Fibroblast of skin of back (primary cell): ENCODE measurements at regions not wholly inside any gene's neighbourhood (a gene's known extent, or its start where the extent isn't known, plus 50 kb on each side); places are given as distances from the start of the nearest gene placed in this dataset.

Experiments used
- DNase-seq: peaks from one replicate; pipeline ENCODE4 v3.0.0-alpha.2; 2013

DNA sequence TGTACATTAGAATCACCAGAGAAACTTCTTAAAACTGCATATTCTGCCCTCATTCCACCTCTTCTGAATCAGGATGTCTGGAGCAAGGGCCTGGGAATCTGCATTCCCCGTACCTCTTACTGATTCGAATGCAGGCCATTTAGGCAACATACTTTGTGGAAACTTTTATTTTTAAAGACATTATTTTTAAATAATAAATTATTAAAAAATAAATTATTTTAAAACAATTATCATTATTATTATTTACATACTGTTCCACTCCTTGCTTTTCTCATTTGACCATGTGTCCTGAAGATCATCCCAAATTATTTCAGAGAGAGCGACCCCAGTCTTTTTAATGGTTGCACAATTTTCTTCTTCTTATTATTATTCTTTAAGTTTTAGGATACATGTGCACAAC is 336.6 kb upstream of the TBC1D5 start:
- no peak for DNase-seq

DNA sequence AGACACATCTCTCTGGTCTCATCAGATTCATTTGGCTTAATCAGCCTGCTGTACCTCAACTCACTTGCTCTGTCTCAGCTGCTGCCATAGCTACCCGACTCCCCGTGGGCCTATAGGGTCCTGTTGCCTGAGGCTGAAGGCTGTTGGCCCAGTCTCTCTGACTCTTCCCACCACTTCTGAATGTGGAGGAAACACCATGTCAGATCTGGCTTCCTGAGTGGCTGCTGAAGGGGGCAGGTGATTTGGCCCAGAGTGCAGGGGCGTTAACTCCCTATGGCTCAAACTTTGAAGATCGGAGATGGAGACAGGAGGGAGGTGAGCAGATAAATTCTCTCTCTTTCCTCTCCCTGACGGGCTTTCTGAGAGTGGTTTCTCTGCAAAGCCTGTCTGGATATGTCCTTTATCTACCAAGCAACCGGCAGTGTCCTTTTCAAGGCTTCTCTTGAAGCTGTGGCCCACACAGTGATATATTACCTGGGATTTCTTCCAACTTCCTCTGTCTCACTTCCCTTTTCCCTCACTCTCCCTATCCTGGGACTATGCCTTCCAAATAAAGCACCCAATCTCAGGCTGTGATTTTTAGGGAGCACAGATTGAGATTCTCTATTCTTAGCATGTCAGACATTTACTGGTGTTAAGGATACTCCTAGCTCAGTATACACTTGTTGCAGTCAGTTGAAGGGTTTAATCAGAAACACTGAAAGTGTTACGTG is 334.9 kb upstream of the TBC1D5 start:
- DNase-seq: no peak

DNA sequence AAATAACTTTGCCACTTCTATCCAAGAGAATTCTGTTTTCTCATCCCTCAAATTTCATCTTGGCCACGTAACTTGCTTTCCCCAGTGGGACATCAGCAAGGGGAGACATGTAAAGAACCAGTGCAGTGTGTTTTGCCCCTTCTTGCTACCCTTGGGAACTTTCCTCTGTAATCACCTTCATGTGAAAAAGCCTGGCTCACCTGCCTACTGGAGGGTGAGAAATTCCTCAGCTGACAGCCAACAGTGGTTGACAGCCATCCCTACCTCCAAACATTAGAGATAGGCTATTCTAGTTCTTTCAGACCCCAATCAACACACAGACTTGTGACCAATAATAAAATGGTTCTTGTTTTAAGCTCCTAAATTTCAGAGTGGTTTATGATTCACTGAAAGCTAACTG is 333.9 kb upstream of the TBC1D5 start:
- no peak for DNase-seq

DNA sequence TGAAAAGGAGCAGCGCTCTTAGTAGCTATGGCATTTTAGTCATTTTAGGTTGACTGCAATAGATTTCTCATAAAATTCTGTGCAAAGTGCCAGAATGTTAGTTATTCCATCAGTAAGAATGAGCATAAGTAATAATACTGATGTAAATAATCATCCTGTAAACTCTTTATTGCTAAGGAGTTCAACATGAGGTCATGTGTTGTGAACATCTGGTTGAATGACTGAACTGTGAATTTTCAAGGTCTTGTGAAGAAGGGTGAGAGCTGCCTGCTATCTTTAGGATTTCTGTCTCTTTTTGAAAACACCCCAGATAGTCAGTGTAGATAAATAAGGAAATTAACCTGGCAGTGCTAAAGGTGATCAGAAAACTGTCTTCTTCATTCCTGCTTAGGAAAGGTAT is 333.4 kb upstream of the TBC1D5 start:
- DNase-seq: no peak

DNA sequence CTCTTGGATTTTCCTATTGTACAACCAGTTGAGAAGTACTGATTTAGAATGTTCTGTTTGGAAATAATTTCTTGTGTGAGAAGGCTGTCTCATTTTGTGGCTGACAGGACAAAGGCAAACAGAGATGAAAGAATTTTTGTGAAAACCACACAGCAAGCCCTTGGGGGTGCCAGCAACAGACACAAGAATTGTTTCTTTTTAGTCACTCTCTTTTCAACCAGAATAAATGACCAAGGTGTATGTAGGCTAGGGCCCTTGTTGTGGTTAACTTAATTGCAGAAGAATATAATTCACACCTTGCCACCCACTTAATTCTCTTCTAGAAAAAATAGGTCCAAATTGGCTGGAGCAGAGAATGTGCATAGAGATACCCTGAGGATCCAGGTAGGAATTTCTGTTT is 329.4 kb upstream of the TBC1D5 start:
- peak; percentile 13 for DNase-seq

DNA sequence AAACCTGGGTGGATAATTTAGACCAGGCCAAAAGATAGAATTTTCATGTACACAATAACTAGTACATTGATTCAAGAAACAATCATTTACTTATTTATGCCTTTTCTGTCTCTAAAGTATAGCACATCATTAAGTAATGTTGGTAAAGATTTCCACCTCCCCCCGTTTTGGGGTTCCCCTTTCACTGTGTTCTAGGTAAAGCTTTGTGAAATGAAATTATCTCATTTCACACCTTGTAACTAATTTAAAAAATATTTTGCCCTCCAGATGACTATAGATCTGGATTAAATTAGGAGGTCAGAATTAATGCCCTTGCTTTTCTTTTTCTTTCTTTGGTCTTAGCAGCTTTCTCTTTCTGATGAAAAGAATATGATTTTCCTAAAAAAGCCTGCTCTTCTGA is 328.5 kb upstream of the TBC1D5 start:
- no peak for DNase-seq

DNA sequence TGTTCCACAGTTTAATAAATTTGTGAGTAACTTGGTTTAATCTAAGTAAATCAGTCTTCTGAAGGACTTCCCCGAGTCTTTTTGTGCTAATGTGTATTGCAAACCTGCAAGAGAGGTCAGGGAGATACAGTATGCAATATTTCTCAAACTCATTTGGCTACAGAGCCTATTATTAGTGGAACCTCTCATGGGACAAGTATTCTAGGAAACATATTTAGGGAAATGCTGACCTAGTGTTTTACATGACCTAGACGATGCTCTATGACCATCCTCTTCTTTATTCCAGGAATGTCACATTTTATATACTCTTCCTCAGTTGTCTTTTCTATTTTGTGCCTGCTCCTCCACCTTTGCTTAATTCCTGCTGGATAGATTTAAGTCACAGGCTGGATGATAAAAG is 327.8 kb upstream of the TBC1D5 start:
- DNase-seq: no peak

DNA sequence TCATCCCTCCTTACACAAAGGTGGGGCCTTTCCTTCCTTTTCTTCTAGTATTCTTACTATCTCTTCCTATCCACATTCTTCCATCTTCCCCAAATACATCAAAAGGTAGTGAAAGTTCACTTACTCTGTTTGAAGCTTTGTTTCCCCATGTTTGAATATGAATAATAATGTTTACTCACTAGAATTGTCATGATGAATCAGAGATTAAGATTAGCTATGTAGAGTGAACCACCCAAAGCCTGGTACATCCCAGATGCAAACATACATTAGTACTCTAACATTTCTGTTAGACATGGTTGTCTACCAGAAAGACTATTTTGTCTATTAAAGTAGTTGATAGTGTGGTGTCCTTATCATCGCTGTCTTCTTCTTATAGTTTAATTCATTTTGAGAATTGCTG is 327.1 kb upstream of the TBC1D5 start:
- no peak for DNase-seq

DNA sequence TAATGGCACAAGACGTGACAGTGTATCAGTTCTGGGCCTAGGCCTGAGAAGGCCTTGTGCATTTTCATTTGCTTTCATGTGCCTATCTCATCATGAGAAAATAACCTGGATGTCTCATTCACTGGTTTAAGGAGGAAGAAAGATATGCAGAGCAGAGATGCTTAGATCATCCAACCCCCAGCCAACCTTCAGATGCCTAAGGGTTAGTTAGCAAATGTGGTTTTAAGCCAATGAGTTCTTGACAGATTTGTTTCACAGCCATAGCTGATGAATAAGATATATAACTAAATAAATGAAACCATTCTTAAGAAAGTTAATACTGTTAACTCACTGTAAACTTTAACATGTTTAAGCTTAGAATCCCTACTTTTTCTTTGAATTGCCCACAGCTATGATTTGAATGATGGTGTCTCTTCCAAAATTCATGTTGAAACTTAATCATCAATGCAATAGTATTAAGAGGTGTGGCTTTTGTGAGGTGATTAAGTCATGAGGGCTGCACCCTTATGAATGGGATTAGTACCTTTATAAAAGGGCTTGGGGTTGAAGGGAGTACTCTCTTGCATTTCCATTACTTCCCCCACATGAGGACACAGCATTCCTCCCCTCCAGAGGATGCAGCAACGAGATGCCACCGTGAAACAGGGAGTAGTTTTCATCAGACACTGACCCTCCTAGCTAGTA is 324.6 kb upstream of the TBC1D5 start:
- DNase-seq: no peak

DNA sequence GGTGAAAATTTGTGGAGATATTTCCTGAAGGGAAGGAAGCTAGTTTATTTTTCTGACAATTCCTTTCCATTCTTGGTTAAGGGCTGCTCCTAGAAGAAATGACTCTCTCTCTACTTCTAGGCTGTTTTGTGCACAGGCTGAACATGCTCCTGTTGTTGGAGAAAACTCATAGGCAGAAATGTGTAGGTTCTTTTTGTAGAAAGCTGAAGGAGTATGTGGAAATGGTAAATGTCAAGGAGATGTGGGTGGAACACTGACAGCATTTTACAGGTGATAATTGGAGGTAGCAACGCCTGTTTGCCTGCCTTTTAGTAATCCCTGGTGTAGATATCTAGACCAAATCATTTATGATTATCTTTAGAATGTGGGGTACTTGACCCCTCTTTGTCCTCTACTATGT is 322.2 kb upstream of the TBC1D5 start:
- DNase-seq: no peak

DNA sequence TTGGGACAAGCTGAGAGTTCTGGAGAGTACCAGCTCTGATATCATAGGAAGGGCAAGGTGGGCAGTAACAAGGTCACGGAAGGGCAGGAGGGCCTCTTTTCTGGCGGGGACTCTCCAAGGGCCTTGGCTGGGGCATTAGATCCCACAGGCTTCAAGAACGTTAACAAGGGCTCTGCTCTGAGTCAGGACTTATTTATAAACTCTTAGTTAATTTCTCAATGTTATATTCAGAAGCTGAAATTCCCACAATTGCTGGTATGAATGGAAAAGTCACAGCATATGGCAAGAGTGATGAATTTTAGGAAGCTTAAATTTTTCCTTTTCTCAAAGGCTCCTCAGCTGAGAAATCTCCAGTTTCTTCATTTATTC is 320.2 kb upstream of the TBC1D5 start:
- peak; percentile 29 for DNase-seq

DNA sequence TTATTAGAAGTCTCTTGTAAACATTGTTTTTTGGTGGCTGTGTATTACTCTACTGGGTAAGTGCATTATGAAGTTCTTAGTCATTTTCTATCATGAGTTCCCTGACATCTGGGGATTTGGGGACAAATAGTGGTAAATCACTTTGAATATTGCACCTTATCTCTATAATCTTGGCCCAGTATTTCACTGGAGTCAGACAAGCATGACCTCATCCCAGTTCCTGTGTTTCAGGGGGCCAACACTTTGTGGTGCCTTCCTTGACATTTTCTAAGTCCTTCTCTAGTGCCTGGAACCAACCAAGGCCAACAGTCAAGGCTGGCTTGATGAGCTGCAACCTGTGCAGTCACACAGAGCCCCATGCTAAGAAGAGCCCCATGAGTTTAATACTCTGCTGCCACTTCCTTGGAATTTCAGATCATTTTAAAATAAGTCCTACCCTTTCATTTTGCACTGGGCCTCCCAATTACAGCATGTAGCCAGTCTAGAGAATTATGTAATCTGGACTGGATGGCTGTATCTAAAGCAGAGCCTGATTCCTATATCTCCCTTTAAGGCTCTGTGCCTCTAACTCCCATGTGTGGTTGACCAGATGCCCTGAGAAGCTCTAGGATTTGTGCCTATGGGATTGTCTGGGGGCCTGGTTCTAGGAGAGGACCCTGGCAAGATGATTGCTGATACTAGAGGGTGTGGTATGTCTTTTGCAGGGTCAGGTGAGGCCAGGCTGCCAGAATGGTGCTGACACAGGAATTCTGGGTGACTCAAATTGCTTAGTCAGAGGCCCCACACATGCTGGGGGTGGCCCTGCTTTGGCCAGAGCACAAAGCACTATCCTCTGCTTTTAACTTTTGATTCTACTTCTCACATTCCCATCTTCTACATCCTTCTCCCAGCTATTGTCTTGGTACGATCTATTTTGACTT is 319.6 kb upstream of the TBC1D5 start:
- peak; percentile 46 for DNase-seq

DNA sequence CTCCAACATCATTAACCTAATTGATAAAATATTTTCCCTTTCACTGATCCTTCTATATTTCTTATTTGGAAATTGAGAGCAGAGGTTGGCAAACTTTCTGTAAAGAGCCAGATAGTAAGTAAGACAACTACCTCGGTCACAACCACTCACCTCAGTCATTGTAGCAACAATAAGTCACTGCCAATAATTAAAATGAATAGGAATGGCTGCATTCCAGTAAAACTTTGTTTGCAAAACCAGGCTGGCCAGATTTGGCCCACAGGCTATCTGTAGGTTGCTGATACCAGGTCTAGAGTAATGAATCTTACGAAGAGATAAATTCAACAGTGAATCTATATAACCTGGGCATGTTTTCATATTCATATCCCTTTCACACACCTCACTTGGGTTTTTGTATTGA is 316.2 kb upstream of the TBC1D5 start:
- no peak for DNase-seq

DNA sequence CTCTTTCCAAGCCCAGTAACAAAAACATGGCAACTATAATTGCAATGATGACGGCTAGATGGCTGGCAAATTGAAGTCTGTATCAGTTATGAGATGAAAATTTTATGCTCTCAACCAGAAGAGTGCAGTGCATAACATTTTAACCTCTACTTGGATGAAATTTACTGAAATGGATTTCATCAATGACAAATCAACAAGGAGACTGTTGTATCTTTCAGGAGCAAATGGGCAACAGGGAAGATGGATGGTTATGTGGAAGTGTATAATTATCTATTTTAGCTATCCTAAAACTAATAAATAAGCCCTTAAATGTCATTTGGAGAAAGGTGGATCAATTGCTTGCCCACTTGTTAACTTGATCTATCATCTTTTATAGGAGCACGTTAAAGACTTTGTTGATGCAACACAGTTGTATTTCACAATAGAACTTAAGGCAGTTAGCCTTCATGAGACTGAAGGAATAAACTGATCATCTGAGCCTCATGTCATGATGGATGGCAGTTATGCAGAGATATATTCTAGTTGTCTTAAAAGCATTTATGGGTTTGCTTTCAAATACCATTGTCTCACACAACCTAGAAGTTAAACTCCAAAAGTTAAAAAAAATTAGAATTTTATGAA is 315.1 kb upstream of the TBC1D5 start:
- no peak for DNase-seq

DNA sequence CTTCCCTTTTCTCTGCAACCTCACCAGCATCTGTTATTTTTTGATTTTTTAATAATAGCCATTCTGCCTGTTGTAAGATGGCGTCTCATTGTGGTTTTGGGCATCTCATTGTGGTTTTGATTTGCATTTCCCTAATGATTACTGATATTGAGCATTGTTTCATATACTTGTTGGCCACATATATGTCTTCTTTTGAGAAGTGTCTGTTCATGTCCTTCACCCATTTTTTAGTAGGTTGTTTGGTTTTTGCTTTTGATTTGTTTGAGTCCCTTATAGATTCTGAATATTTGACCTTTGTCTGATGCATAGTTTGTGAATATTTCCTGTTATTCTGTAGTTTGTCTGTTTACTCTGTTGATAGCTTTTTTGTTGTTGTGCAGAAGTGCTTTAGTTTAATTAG is 312.2 kb upstream of the TBC1D5 start:
- DNase-seq: no peak

DNA sequence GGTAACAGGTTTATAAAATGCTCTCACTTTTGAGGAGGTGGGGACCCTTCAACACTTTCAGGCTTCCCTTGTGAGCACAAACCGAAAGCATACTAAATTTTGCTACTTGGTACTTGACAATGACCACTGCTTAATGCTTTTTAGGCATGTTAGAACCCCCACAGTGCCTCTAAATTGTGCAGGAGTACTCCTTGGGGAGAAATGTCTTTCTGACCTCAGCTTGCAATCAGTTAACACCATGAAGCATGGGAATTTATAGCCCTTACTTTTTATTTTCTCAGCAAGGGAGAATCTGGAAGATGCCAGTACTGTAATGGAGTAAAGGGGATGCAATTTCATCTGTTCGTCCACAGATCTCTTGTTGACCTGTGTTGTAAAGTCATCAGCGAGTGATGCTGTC is 308.9 kb upstream of the TBC1D5 start:
- DNase-seq: no peak

DNA sequence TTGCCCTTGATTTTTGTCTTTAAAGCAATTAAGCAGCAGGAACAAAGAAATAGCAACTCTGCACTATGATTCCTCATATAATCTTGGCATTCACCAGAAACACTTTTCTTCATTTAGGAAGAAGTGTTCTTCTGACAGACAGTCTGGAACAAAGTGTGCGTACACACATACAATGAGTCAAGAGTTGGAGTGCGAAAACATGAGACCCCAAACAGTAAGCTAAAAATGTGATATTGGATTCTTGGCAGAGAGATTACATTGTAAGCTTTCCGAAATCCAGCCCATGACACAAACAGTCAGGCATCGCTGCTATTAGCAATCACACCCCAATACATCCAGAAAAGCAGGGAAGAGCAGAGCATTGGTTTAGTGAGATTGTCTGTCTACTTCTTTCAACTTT is 306.7 kb upstream of the TBC1D5 start:
- no peak for DNase-seq

DNA sequence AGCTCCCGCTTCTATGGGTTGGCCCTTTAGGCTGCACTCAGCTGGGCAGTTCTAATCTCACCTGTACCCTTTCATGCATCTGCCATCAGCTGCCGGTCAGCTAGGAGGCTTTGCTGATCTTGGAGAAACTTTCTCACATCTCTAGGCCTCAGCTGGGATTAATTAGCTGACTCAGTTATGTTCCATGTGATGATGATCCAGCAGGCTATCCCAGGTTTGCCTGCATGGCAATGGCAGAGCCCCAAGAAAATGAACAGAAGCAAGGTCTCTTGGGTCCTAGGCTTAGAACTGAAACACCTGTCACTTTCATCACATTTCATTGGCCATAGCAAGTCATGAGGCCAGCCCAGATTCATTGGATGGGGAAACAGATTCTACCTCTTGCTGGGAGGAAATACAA is 304.6 kb upstream of the TBC1D5 start:
- peak; percentile 28 for DNase-seq

DNA sequence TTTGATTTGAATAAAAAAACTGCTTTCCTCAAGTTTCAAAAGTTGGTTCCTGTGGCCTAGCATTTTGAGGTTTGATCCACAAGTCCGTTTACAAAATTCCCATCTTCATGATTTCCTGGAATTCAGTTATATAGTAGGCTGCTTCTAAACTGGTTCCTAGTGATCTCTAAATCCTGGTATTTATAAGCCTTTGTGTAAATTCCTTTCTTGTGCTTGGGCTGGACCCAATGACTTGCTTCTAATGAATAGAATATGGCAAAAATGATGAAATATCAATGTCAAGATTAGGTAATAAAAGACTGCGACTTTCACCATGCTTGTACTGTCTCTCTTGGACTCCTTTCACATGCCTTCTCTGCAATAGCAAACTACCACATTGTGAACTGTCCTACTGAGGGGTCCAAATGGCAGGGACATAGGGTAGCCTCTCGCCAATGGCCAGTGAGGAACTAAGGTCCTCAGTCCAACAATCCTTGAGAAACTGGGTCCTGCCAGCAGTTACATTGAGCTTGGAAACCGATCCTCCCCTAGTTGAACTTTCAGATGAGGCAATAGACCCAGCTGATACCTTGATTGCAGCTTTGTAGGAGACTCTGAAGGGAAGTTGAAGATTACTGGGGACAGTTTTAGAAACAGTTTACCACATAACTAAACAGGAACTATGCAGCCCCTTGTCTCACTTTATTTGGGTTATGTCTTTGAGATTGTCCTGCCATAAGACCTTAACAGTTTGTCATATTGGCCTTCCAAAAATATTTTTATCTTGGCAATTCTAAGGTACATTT is 303.9 kb upstream of the TBC1D5 start:
- DNase-seq: no peak

DNA sequence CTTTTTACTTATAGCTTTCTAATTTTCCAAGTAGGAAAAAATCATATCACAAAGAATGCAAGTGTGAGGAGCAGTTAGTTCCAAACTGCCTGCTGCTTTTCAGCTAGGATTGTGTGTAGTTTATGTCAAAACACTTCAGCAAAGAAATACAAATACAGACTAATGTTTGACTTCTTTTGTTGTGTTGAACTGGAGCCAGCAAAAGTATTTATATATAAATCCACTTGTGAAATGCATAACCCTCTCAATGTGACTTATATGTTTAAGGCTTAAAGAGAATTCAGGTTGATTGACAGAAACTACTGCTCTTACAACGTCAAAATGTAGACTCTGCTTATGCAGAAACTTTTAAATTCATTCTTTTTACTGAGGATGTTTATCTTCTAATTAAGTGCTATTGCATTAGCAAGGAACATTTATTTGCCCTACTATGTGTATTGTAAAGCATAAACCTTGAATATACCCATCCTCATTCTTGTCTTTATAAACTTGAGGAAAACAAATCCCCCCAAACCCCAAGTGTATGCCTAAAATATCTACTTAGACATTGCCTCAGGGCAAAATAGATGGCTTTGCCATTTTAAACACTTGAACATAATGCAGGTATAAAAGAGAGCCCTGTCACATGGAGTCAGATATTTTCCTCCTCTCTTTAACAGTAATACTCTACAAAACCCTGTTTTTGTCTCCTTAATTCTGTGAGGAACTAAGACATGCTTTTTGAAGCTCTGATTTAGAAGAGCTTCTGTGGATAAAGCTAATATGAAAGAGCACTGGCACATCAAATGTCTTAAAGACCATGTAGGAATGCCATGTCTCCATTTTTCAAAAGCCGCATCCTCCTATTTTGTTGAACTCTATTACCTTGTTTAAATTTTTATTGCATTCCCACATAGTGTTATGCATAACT is 302.8 kb upstream of the TBC1D5 start:
- no peak for DNase-seq

DNA sequence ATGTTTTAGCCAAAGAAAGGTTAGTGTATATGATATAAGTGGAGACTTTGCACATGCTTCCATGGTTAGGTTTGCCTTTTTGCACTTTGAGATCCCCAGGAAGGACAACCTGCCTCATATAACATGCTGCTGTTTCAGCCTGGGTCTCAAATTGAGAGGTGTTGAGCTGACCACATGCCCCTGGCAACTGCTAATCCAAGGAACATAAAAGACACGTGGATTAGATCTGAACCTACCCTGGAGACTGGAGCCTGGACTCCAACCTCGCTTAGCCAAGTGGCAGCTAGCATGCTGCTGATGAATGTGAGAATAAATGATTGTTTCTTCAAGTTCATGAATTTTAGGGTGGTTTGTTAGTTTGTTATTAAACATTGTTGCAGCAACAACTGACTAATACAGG is 301.8 kb upstream of the TBC1D5 start:
- no peak for DNase-seq
